Endothelial cell of umbilical vein (primary cell): ENCODE measurements at regions not wholly inside any gene's neighbourhood (a gene's known extent, or its start where the extent isn't known, plus 50 kb on each side); places are given as distances from the start of the nearest gene placed in this dataset.

Experiments
- BruUV-seq: library from RNA; stranded (reverse); fragments of 400-500 nt; replicated peaks from 2 replicates; lab custom pipeline; 2021; lab: Mats Ljungman, UMichigan
- CTCF ChIA-PET: fragments of 300-600, 350-600 bp; sonication (Branson Sonifier 250); formaldehyde crosslinking; loops from one replicate; lab custom pipeline; 2021; ENCODE audit warnings: antibody characterized with exemption, inconsistent platforms; lab: Charles Lee
- POLR2A ChIA-PET: fragments of 300-600, 350-600 bp; sonication (Branson Sonifier 250); formaldehyde crosslinking; loops from one replicate; lab custom pipeline; 2021; ENCODE audit warnings: antibody characterized with exemption, inconsistent platforms; lab: Charles Lee
- DNase-seq: peaks from one replicate; pipeline ENCODE4 v3.0.0-alpha.2; 2011; ENCODE audit warnings: low read depth, low spot score
- FAIRE-seq: peaks from 2 replicates; lab custom pipeline; 2011; peaks lifted over from hg19 to GRCh38; lab: Jason Lieb, UNC
- H2AFZ ChIP-seq: 2 replicates; pipeline ENCODE4 v1.6.0; 2012; ENCODE audit warnings: low read depth, low read length, control low read depth, inconsistent platforms
- H3K27ac ChIP-seq: 2 replicates; pipeline ENCODE4 v1.5.1; 2011; ENCODE audit warnings: low read depth, mild to moderate bottlenecking, control low read depth, low read length, moderate library complexity; ENCODE audit not compliant: insufficient read depth
- H3K27me3 ChIP-seq, 2 experiments: 2 replicates each; pipeline versions ENCODE4 v1.6.0 to v1.6.1; 2011; ENCODE audit warnings: low read length in 2 of 2, mixed read lengths in 1 of 2; ENCODE audit not compliant: control insufficient read depth in 2 of 2, insufficient read depth in 2 of 2
- H3K36me3 ChIP-seq, 2 experiments: 2 replicates in 1 of 2; 3 replicates in 1 of 2; pipeline ENCODE4 v1.5.1; 2011; ENCODE audit warnings: low read length in 2 of 2, mild to moderate bottlenecking in 1 of 2, moderate library complexity in 1 of 2; ENCODE audit not compliant: control insufficient read depth in 2 of 2, insufficient read depth in 2 of 2; ENCODE audit errors: extremely low read depth in 1 of 2
- H3K4me1 ChIP-seq: 3 replicates; pipeline ENCODE4 v1.5.1; 2011; ENCODE audit warnings: mild to moderate bottlenecking, low read length; ENCODE audit not compliant: control insufficient read depth, insufficient read depth; ENCODE audit errors: extremely low read depth
- H3K4me2 ChIP-seq: 2 replicates; pipeline ENCODE4 v1.6.1; 2011; ENCODE audit warnings: low read length, control low read depth, mixed read lengths; ENCODE audit not compliant: insufficient read depth
- H3K4me3 ChIP-seq, 3 experiments: fragments of 200-600 bp in 1 of 3; sonication (generic), shearing (Covaris generic) in 1 of 3; replicated peaks in 1 of 3; 2 replicates each; pipeline ENCODE4 v1.5.1; 2011 to 2016; ENCODE audit warnings: control low read depth in 3 of 3, low read length in 3 of 3, mild to moderate bottlenecking in 2 of 3, inconsistent platforms in 1 of 3, low read depth in 1 of 3, moderate library complexity in 1 of 3; ENCODE audit not compliant: insufficient read depth in 1 of 3
- H3K79me2 ChIP-seq: 2 replicates; pipeline ENCODE4 v1.6.0; 2012; ENCODE audit warnings: low read length, inconsistent platforms; ENCODE audit not compliant: control insufficient read depth, insufficient read depth
- H3K9ac ChIP-seq: replicated peaks from 2 replicates; pipeline ENCODE3; 2011; ENCODE audit warnings: low read length, control low read depth; ENCODE audit not compliant: insufficient read depth; ENCODE audit errors: extremely low read depth
- H3K9me1 ChIP-seq: replicated peaks from 3 replicates; pipeline ENCODE4 v1.6.0; 2011; ENCODE audit warnings: mild to moderate bottlenecking, low read length; ENCODE audit not compliant: control insufficient read depth, insufficient read depth; ENCODE audit errors: extremely low read depth
- H3K9me3 ChIP-seq: replicated peaks from 2 replicates; pipeline ENCODE4 v1.5.1; 2012; ENCODE audit warnings: low read length, inconsistent platforms; ENCODE audit not compliant: control insufficient read depth, insufficient read depth
- H4K20me1 ChIP-seq: replicated peaks from 2 replicates; pipeline ENCODE3; 2011; ENCODE audit warnings: mild to moderate bottlenecking, low read length; ENCODE audit not compliant: control insufficient read depth, insufficient read depth; ENCODE audit errors: extremely low read depth
- EZH2 ChIP-seq: IDR thresholded peaks from 2 replicates; pipeline ENCODE4 v1.6.1; 2012; ENCODE audit warnings: borderline replicate concordance, low read depth, mild to moderate bottlenecking, moderate library complexity, low read length, inconsistent platforms; ENCODE audit not compliant: severe bottlenecking
- FOS ChIP-seq: IDR thresholded peaks from 2 replicates; pipeline ENCODE4 v1.6.1; 2011; ENCODE audit warnings: mild to moderate bottlenecking, low read length, moderate library complexity, borderline replicate concordance; ENCODE audit not compliant: insufficient read depth
- GATA2 ChIP-seq: IDR thresholded peaks from 2 replicates; pipeline ENCODE4 v1.7.0; 2011; ENCODE audit warnings: low read depth, mild to moderate bottlenecking, moderate library complexity, mixed read lengths, low read length; ENCODE audit not compliant: insufficient read length, insufficient read depth
- JUN ChIP-seq: IDR thresholded peaks from 2 replicates; pipeline ENCODE4 v1.6.1; 2011; ENCODE audit warnings: borderline replicate concordance, low read depth; ENCODE audit not compliant: insufficient read length, insufficient read depth
- MAX ChIP-seq: IDR thresholded peaks from 2 replicates; pipeline ENCODE4 v1.6.1; 2011; ENCODE audit not compliant: insufficient read depth, insufficient read length
- MYC ChIP-seq: IDR thresholded peaks from one replicate; pipeline ENCODE4 v1.6.1; 2011; ENCODE audit warnings: mild to moderate bottlenecking, low read depth, low read length
- POLR2A ChIP-seq: IDR thresholded peaks from 2 replicates; pipeline ENCODE4 v1.6.1; 2012; ENCODE audit warnings: low read depth, mild to moderate bottlenecking, control low read depth, low read length
- POLR2AphosphoS5 ChIP-seq: IDR thresholded peaks from 2 replicates; pipeline ENCODE4 v1.6.1; 2012; ENCODE audit warnings: low read depth, mild to moderate bottlenecking, control low read depth, low read length, moderate library complexity; ENCODE audit not compliant: insufficient read depth
- dilution Hi-C: fragments of 300-500 bp; cut with MboI; formaldehyde crosslinking; loops from one replicate; pipeline ENCODE4 v1.15.0; 2019; ENCODE audit warnings: low sequenced_read_pairs; ENCODE audit not compliant: extremely low pct_ligation_motif_present
- intact Hi-C: fragments of 100-400 bp; cut with micrococcal nuclease; formaldehyde crosslinking; loops from one replicate; pipeline ENCODE4 v1.10.0; 2022
- TF ChIP-seq, protein P1 (sequence below), 2 donors: IDR thresholded peaks; 1 replicate in 1 of 2; 2 replicates in 1 of 2; pipeline ENCODE4 v1.5.1; 2011; ENCODE audit warnings: low read length in 2 of 2, mild to moderate bottlenecking in 2 of 2, moderate library complexity in 2 of 2, control low read depth in 1 of 2, inconsistent platforms in 1 of 2, low read depth in 1 of 2; ENCODE audit not compliant: insufficient read depth in 1 of 2; ENCODE audit errors: extremely low read depth in 1 of 2

DNA sequence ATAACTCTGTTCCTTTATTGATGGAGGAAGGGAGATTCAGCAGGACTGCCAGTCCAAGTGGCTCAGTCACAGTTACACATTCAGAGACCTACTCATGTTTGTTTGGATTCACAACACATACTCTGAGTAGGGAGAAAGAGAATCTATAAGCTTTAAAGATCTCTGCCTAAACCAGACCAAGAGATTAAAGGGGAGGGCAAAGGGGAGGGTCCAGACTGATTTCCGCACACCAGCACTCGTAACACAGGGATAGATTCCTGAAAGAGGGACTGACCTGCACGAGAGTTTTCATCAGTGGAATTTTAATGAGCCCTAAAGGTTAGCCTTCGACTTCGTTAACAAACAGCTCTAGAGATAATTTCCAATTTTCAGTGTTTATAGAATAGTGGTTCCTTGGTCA, 71.7 kb upstream of the PMFBP1 start:
- ChIA-PET CTCF (interaction anchor here (0.8 to 9.5 kb wide), 10 partner anchors 8 to 1983 kb away, joined by 3 to 183 read pairs (median 6); no protein-coding TSS in a partner anchor), POLR2A (no interaction called here)
- FAIRE-seq (no peak), DNase-seq (no peak)
- no peaks in the 10 kb centered on the region for H3K9me1 ChIP-seq
- H3K9me3 ChIP-seq, result no peaks in the 10 kb centered on the region
- H3K4me1 ChIP-seq, result peaks cover 6% of the 10 kb centered on the region
- H3K27ac ChIP-seq, result no peak overlapping the region
- no peak for TF ChIP-seq GATA2
- TF ChIP-seq, protein P1, sequence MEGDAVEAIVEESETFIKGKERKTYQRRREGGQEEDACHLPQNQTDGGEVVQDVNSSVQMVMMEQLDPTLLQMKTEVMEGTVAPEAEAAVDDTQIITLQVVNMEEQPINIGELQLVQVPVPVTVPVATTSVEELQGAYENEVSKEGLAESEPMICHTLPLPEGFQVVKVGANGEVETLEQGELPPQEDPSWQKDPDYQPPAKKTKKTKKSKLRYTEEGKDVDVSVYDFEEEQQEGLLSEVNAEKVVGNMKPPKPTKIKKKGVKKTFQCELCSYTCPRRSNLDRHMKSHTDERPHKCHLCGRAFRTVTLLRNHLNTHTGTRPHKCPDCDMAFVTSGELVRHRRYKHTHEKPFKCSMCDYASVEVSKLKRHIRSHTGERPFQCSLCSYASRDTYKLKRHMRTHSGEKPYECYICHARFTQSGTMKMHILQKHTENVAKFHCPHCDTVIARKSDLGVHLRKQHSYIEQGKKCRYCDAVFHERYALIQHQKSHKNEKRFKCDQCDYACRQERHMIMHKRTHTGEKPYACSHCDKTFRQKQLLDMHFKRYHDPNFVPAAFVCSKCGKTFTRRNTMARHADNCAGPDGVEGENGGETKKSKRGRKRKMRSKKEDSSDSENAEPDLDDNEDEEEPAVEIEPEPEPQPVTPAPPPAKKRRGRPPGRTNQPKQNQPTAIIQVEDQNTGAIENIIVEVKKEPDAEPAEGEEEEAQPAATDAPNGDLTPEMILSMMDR (IDR thresholded peaks at IDR 0.05; ENCODE audit: extremely low read depth in 1 of 2, insufficient read depth in 1 of 2, low read depth in 1 of 2, low read length in 2 of 2), result no peak
- TF ChIP-seq POLR2A, result no peak
- no peak for TF ChIP-seq MAX
- TF ChIP-seq POLR2AphosphoS5, result no peak
- TF ChIP-seq MYC, result no peak
- no peak for TF ChIP-seq FOS
- TF ChIP-seq JUN, result no peak
- no peak for TF ChIP-seq EZH2
- no peaks in the 10 kb centered on the region for H3K36me3 ChIP-seq
- H2AFZ ChIP-seq, result no peak overlapping the region
- H3K79me2 ChIP-seq, result no peaks in the 10 kb centered on the region
- H3K4me2 ChIP-seq, result no peak overlapping the region
- no TSS peak for BruUV-seq
- H3K9ac ChIP-seq, result no peak overlapping the region
- no peaks in the 10 kb centered on the region for H4K20me1 ChIP-seq
- H3K27me3 ChIP-seq, result no peaks in the 10 kb centered on the region
- H3K4me3 ChIP-seq, result no peak overlapping the region
- intact Hi-C loops, result loop anchor here (2.0 to 10.0 kb wide), 5 partner anchors 127 to 951 kb away; no protein-coding TSS in a partner anchor
- dilution Hi-C loops, result no loop called here
